ENCODE measurements at regions not wholly inside any gene's neighbourhood (a gene's known extent, or its start where the extent isn't known, plus 50 kb on each side); places are given as distances from the start of the nearest gene placed in this dataset.

GRCh38 chr15:47582233-47582632 lies 135.1 kb upstream of the SEMA6D start:
- TF ChIP-seq SRF (IDR thresholded peaks at IDR 0.05; ENCODE audit: low read depth), result no peak
- no peak for TF ChIP-seq CTCF (IDR thresholded peaks at IDR 0.05 in 2 of 3, conservative IDR thresholded peaks at IDR 0.05 in 1 of 3; ENCODE audit: borderline replicate concordance in 1 of 3, insufficient read depth in 1 of 3, low read depth in 2 of 3, low read length in 2 of 3)
- TF ChIP-seq POLR2A (IDR thresholded peaks at IDR 0.05; ENCODE audit: borderline replicate concordance, extremely low read depth, insufficient read depth, insufficient read length), result no peak
- no peak for TF ChIP-seq EGR1 (IDR thresholded peaks at IDR 0.05; ENCODE audit: low read depth)
- TF ChIP-seq ZFX (IDR thresholded peaks at IDR 0.05), result no peak
- no peak for TF ChIP-seq SIN3A (IDR thresholded peaks at IDR 0.05; ENCODE audit: low read depth)
- no peak for TF ChIP-seq REST (IDR thresholded peaks at IDR 0.05; ENCODE audit: low read depth)

All from HCT116 (cell line).